ENCODE measurements at regions not wholly inside any gene's neighbourhood (a gene's known extent, or its start where the extent isn't known, plus 50 kb on each side); places are given as distances from the start of the nearest gene placed in this dataset.

- TF ChIP-seq MED13 (CRISPR knock-in tag; IDR thresholded peaks at IDR 0.05) (no peak), ZSCAN9 (CRISPR knock-in tag; IDR thresholded peaks at IDR 0.05; ENCODE audit: borderline replicate concordance) (0 out of 2 replicates have a peak, but pooled peaks have one; percentile 29), RARA (CRISPR knock-in tag; IDR thresholded peaks at IDR 0.05) (peak; percentile 92), MYPOP (CRISPR knock-in tag; IDR thresholded peaks at IDR 0.05) (no peak), TEAD3 (CRISPR knock-in tag; optimal IDR thresholded peaks at IDR 0.05; ENCODE audit: borderline replicate concordance) (peak; percentile 64), ZBTB37 (CRISPR knock-in tag; IDR thresholded peaks at IDR 0.05) (no peak), NR2F6 (IDR thresholded peaks at IDR 0.05) (peak; percentile 87), NR2F6 (CRISPR knock-in tag; IDR thresholded peaks at IDR 0.05) (peak; percentile 87), SRSF1 (optimal IDR thresholded peaks at IDR 0.05; ENCODE audit: low read depth, low read length) (no peak), ZNF614 (CRISPR knock-in tag; IDR thresholded peaks at IDR 0.05; ENCODE audit: borderline replicate concordance) (peak; percentile 18; the same call in 1 of the 2 replicates), SMAD3 (CRISPR knock-in tag; IDR thresholded peaks at IDR 0.05) (no peak), PAXIP1 (CRISPR knock-in tag; conservative IDR thresholded peaks at IDR 0.05) (peak; percentile 56), ZNF33B (CRISPR knock-in tag; IDR thresholded peaks at IDR 0.05) (no peak), ZNF7 (CRISPR knock-in tag; IDR thresholded peaks at IDR 0.05) (peak; percentile 99), HNF4A (CRISPR knock-in tag; IDR thresholded peaks at IDR 0.05) (0 out of 2 replicates have a peak, but pooled peaks have one; percentile 4), PATZ1 (CRISPR knock-in tag; IDR thresholded peaks at IDR 0.05) (0 out of 2 replicates have a peak, but pooled peaks have one; percentile 7), FOXJ3 (CRISPR knock-in tag; IDR thresholded peaks at IDR 0.05; ENCODE audit: borderline replicate concordance) (peak; percentile 26; the same call in 1 of the 2 replicates), ATF4 (CRISPR knock-in tag; IDR thresholded peaks at IDR 0.05) (peak in 1 of 2 experiments; percentile 82; a peak in 2 of 4 replicates), FOXP4 (CRISPR knock-in tag; IDR thresholded peaks at IDR 0.05) (0 out of 2 replicates have a peak, but pooled peaks have one; percentile 18)
These were observed 189.6 kb downstream of the ACTR3 start (continued) for GRCh38 chr2:114079366-114080004.
